Renal cortical epithelial cell (primary cell): ENCODE measurements at regions not wholly inside any gene's neighbourhood (a gene's known extent, or its start where the extent isn't known, plus 50 kb on each side); places are given as distances from the start of the nearest gene placed in this dataset.
"Not testable (repeated sequence)": the region's sequence is repeated elsewhere in the genome, so short reads cannot be mapped to it uniquely, and the experiment has no call there.

Experiments used
- DNase-seq: peaks from one replicate; pipeline ENCODE4 v3.0.0-alpha.2; 2011; ENCODE audit warnings: low read depth

DNA sequence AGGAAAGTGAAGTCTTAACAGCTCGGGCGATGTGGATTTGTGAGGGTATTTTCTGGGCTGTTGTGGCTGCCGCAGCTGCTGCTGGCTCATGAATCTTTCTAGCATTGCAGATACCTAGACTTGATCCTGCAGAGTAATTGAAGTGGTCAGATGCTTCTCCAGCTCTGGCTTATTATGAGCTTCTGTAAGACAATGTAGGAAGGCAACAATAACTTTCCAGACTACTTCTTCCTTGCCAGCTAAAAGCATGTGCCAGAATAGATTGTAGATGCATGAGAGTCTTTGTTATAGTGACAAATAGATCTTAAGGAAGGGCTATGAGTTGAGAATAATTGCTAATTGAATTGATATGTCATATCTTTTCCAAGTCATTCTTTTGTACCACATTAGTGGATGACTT is 461.4 kb upstream of the POT1 start:
- no peak for DNase-seq

DNA sequence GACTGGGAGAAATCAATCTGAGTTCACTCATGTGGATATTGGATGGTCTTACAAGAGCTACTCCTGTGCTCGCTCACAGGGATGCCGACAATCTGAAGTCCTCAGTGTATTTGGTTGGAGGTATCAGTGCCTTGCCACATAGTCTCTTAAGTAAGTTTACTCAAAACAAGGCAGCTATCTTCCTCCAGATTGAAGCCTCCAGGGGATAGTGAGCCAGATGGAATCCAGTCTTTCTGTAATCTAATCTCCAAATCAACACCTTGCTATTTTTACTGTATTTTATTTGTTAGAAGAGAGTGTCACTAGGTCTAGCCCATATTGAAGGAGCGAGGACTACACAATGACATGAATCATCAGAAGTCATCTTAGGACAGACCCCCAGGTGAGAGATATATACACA is 456.6 kb upstream of the POT1 start:
- DNase-seq = no peak

DNA sequence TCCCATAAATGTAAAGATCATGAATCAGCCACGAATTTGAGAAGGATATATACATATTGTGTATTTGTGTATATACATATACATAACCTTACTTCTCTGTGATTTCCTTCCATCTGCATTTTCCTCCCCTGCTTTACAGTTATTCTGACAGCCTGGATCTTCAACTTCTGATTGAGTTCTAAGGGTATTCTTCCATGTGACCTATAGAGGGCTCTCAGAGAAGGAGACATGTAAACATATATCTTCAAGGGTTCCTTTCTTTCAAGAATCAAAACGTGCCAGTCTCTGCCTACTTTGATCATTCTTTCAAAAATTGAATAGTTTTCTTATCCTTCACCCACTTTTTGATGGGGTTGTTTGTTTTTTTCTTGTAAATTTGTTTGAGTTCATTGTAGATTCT is 453.7 kb upstream of the POT1 start:
- no peak for DNase-seq

DNA sequence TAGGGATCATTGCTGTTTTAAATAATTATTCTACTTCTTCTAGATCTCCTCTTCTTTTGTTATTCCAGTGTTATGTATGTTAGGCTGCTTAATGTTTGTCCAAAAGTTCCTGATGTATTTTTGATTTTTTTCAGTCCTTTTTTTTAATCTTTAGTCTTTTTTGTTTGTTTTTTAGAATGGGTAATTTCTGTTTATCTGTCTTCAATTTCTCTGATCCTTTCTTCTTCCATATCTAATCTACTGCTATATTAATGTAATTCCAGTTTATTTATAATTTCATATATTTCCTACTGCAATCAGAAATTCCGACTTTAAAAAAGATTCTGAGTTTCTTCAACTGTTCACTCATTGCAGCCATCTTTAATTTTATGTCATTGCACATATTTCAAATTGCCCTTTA is 452.8 kb upstream of the POT1 start:
- no peak for DNase-seq

DNA sequence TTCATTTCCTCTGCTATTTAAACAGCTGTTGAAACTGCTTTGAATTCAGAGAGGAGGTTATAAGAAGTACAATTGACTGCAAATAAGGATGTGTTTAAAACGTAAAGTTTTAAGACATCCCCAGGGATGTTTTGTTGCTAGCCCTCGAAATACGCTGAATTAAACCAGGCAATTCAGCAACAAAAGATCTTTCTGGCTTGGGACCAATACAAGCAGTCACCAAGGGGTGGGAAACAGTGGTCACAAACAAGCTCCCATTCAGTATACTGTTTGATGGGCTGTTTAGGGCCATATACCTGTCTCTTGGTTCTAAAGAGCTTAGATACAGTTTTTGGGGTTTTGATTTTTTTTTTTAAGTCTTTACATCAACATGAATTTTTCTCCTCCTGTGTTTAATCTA is 446.3 kb upstream of the POT1 start:
- no peak for DNase-seq

DNA sequence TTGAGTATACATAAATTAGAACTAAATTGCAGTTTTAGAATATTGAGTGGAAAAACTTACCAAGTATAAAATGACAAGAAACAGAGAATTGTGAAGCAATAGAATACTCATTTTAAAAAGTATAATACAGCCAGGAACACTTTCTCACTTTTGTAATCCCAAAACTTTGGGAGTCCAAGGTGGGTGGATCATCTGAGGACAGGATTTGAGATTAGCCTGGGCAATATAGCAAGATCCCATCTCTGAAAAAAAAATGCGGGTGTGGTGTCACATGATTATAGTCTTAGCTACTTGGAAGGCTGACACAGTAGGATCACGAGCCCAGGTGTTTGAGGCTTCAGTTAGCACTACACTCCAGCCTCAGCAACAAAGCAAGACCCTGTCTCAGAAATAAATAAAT is 440.9 kb upstream of the POT1 start:
- DNase-seq = no peak

DNA sequence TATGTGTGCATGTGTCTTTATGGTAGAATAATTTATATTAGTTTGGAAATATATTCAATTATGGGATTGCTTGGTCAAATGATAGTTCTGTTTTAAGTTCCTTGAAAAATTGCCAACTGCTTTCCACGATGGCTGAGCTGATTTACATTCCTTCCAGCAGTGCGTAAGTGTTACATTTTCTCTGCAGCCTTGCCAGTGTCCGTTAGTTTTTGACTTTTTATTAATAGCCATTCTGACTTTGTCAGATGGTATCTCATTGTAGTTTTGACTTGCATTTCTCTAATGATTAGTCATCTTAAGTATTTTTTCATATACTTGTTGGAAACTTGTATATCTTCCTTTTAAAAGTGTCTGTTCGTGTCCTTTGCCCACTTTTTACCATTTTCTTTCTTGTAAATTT is 434.2 kb upstream of the POT1 start:
- DNase-seq = no peak

DNA sequence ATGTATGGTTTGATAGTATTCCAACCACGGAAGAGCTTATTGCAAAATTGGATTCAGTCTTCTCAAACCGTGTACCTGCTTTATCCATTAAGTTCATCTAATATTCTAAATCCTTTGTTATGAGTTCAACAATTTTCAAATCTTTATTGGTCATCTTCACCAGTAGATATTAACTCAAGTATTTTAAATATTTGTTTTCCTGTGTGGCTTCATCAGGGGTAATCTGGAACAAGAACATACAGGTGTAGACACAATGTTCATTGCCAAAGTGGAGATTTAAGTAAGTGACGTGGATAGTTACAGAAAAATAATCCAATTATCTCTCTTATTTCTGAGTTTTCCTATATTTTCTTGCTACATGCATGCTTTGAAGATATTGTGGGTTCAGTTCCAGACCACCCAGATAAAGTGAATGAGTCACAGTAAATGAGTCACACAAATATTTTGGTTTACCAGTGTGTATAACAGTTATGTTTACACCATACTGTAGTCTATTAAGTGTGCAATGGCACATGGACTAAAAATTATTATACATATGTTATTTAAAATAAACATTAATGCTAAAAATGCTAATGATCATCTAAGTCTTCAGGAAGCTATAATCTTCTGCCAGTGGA is 429.0 kb upstream of the POT1 start:
- no peak for DNase-seq

DNA sequence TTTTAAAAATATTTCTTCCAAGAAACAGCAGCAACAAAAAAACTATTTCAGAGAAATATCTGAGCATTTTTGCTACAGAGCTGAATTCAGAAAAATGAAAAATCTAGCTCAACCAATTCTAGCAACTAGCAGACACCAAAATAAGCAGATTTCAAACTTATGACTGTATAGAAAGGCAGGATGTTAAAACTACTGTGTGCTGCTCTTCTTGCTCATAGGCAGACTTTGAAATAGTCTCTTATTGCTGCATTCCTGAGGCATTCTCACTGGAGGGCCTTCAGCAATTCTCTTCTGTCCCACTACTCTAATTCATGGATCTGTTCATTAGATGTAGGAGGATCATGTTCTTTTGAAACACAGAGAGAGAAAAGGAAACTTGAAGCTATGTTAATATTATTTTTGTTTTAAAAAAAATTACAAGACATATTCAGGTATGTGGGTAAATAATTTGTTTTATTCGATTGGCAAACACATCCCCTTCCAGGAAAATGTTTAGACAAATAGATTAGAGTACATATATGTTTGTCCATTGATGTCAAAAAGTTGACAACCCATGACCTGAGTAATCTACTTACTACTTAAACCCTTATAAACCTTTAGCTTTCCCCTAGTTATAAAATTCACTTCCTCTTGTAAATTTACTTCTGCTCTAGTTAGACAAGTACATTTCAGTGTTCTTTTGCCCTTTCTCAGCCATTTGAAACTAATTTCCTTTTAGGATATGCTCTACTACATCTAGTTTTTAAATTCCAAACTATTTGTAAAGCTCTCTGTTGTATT is 428.2 kb upstream of the POT1 start:
- DNase-seq = no peak

DNA sequence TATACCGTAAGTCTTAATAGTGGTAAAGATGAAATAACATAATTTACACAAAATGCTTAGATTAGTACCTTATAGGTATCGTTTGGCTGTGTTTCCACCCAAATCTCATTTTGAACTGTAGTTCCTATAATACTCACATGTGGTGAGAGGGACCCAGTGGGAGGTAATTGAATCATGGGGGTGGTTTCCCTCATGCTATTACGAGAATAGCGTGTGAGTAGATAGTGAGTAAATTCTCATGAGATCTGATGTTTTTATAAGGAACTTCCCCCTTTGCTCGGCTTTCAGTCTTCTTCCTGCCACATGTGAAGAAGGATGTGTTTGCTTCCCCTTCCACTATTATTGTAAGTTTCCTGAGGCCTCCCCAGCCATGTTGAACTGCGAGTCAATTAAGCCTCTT is 426.3 kb upstream of the POT1 start:
- no peak for DNase-seq

DNA sequence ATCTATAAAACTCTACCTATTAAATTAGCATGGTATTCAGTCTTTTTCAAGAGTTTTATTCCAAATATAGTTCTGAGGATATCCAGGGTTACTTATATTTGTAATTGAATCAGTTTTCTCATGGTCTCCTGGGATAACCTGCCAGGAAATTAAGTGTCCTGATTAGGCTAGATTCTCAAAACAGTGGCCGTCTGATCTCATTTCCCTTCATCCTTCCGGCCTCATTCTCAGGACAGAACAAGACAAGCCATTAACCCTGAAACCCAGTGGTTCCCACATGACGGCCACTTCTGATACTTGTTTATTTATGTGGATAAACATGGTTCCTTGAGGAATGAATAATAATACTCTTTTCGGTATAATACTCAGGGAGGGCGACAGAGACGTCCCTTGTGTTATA is 417.6 kb upstream of the POT1 start:
- DNase-seq = no peak

DNA sequence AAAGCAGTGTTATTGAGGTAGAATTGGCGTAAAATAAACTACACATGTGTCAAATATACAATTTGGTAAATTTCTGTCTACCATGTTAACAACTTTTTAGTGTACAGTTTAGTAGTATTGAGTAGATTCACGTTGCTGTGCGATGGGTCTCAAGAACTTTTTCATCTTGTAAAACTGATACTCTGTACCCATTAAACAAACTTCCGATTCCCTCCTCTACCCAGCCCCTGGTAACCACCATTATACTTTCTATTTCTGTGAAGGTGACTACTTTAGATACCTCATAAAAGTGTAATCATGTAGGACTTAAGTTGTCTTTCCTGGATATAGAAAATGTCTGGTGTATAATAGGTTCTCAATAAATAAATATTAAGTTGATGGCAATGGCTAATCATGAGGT is 408.5 kb upstream of the POT1 start:
- DNase-seq = no peak

DNA sequence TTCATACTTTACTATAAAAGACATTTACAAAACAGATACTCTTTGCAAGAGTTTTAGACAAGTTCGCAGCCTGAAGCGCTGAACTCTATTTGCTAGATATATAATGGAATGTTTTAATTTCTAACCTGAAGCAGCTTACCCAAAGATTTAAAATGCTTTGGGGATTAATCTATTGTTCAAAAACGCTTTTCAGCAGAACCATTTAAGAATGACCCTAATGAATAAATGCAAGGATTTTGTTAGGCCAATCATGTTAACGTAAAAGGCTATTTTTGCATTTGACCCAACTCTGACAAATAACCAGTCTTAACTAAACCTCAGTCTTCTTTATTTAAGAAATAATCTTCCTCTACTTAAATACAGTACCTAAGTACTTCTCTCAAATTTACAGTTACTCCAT is 406.7 kb upstream of the POT1 start:
- DNase-seq = no peak

DNA sequence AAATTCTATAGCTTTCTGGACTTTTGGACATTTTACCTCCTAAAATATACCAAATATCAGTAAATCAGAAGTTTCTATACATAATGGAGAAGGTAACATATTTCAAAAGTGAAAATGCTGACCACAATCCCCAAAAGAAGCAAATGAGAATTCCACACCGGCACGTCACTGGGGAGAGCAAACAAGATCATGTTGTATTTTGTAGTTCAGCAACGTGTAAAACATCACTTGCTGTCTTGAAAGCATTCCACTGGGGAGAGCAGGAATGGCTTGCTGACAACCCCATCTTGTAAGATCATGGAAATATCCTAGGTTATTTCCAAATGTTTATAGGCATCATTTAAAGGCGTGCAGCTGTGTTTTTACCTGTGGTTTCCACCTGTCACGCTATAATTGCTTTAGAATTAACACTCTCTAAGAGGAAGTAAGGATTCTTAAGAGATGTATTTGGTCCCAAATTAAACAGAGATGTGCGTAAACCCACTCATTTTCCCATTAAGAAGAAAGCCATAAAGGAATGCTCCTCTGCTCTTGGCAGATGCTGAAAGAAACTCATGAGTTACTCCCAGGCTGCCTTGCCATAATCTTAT is 397.1 kb upstream of the POT1 start:
- DNase-seq = no peak

DNA sequence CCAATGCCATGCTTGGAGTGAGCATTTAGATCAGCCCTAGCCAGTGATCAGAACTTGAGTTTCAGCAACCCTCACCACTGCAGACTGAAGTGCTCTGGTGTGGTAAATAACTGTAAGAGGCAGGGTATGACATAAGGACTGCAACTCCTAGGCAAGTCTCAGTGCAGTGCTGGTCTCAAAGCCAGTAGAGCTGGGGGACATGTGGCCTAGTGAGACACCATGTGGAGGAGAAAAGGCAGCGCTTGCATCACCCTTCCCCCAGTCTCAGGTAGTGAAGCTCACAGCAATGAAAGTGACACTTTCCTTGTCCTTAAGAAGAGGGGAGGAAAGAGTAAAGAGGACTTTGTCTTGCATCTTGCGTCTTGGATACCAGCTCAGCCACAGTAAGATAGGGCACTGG is 386.8 kb upstream of the POT1 start:
- DNase-seq = peak; percentile 56

DNA sequence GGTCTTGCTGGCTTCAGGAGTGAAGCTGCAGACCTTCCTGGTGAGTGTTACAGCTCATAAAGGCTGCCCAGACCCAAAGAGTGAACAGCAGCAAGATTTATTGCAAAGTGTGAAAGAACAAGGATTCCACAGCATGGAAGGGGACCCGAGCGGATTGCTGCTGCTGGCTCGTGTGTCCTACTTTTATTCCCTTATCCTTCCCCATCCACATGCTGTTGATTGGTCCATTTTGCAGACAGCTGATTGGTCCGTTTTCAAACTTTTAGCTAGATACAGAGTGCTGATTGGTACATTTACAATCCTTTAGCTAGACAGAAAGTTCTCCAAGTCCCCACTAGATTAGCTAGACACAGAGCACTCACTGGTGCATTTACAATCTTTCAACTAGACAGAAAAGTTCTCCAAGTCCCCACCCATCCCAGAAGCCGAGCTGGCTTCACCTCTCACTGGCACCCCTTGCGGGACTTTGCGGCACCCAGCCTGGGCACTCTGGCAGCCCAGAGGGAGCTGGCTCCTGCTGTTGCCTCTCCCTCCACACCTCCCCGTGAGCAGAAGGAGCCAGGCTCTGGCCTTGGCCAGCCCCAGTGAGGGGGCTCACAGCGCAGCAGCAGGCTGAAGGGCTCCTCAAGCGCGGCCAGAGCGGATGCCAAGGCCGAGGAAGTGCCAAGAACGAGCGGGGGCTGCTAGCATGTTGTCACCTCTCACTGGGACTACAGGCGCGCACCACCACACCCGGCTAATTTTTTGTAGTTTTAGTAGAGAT is 369.6 kb upstream of the POT1 start:
- no peak for DNase-seq

DNA sequence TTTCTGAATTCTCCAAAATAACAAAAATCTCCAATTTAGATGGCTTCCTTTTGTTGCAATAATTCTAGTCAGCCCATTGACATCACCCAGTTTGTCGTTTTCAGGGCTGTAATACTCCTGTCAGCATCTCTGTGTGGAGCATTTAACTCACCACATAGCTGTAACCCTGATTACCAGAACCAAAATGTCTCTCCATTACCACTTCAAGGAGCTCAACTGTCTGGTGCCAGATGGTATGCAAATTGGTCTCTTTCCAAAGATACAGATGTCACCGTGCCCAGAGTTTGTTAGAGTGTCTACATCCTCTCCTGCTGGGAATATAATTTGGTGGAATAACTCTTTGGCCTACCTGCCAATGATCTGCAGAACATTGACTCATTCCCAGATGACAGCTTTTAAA is 350.3 kb upstream of the POT1 start:
- DNase-seq = no peak

DNA sequence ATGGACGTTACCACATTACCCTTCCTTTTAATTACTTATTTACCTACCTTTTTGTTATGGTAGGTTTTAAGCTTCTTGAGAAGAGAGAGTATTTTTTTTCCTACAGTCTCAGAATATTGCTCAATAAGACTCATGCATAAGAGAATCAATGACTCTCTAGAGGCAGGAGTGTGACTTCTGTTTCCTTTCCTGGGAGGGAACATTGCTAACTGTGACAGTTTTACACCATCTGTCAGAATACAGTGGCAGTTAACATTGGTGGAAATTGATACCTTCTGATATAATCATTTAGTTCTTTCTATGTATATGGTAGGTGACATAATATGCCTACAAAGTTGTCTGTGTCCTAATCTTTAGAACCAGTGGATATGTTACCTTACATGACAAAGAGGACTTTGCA is 348.7 kb upstream of the POT1 start:
- no peak for DNase-seq

DNA sequence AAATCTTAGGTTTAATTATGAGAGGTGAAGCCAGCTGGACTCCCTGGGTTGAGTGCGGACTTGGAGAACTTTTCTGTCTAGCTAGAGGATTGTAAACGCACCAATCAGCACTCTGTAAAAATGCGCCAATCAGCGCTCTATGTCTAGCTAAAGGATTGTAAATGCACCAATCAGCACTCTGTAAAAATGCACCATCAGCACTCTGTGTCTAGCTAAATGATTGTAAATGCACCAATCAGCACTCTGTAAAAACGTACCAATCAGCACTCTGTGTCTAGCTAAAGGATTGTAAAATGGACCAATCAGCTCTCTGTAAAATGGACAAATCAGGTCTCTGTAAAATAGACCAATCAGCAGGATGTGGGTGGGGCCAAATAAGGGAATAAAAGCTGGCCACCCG is 345.1 kb upstream of the POT1 start:
- not testable (repeated sequence) for DNase-seq

DNA sequence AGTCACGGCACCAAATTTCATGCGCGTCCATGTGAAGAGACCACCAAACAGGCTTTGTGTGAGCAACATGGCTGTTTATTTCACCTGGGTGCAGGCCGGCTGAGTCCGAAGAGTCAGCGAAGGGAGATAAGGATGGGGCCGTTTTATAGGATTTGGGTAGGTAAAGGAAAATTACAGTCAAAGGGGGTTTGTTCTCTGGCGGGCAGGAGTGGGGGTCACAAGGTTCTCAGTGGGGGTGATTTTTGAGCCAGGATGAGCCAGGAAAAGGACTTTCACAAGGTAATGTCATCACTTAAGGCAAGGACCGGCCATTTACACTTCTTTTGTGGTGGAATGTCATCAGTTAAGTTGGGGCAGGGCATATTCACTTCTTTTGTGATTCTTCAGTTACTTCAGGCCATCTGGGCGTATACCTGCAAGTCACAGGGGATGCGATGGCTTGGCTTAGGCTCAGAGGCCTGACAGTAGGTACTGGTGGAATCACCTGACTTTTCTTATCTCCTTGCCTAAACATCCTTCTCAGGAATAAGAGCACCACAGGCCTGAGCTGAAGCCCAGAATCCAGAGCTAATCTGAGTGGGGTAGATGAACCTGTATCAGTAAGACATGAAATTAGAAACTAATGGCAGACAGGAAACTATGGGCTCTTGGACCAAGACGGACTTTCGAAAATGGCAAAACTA is 334.7 kb upstream of the POT1 start:
- not testable (repeated sequence) for DNase-seq

DNA sequence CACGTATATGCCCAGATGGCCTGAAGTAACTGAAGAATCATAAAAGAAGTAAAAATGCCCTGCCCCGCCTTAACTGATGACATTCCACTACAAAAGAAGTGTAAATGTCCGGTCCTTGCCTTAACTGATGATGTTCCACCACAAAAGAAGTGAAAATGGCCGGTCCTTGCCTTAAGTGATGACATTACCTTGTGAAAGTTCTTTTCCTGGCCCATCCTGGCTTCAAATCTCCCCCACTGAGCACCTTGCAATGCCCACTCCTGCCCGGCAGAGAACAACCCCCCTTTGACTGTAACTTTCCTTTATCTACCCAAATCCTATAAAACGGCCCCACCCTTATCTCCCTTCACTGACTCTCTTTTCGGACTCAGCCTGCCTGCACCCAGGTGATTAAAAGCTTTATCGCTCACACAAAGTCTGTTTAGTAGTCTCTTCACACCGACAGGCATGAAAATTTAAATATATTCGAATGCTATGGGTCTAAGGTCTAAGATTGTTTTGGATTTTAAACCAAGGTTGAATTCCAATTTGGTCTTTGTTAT is 329.3 kb upstream of the POT1 start:
- DNase-seq = not testable (repeated sequence)

DNA sequence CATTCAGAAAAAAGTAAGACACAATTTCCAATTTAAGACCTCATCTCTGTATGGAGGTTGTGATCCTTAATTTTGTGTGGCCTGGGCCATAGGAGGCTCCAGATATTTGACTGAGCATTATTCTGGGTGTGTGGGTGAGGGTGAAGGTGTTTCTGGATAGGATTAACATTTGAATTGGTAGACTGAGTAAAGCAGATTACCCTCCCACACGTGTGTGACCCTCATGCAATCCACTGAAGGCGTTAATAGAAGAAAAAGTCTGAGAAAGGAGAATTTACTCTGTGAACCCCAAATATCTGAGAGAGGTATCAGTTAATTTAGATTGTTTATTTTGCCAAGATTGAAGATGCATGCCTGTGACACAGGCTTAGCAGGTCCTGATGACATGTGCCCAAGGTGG is 328.0 kb upstream of the POT1 start:
- DNase-seq = no peak
